ENCODE measurements at regions not wholly inside any gene's neighbourhood (a gene's known extent, or its start where the extent isn't known, plus 50 kb on each side); places are given as distances from the start of the nearest gene placed in this dataset.

DNA sequence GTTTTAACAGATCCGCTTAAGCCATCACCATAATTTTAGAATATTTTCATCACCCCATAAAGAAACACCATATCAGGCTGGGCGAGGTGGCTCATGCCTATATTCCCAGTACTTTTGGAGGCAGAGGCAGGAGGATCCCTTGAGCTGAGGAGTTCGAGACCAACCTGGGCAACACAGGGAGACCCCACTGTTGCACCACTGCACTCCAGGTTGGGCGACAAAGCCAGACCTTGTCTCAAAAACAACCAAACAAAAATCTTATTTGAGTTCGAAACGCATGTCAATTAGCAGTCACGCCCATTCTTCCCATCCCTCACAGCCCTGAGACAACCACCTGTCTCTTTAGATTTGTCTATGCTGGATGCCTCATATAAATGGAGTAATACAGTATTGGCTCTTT is 119.9 kb downstream of the KLF13 start:
- no peaks in the 10 kb centered on the region for H3K27me3 Mint-ChIP-seq
- DNase-seq, result no peak
- H3K36me3 Mint-ChIP-seq (ENCODE audit: low read depth), result no peaks in the 10 kb centered on the region
- no peaks in the 10 kb centered on the region for H3K9me3 Mint-ChIP-seq
- no peak for ATAC-seq
- no peak overlapping the region for H3K4me3 Mint-ChIP-seq
- H3K27ac Mint-ChIP-seq, result no peak overlapping the region
- peaks cover 41% of the 10 kb centered on the region for H3K4me1 Mint-ChIP-seq

DNA sequence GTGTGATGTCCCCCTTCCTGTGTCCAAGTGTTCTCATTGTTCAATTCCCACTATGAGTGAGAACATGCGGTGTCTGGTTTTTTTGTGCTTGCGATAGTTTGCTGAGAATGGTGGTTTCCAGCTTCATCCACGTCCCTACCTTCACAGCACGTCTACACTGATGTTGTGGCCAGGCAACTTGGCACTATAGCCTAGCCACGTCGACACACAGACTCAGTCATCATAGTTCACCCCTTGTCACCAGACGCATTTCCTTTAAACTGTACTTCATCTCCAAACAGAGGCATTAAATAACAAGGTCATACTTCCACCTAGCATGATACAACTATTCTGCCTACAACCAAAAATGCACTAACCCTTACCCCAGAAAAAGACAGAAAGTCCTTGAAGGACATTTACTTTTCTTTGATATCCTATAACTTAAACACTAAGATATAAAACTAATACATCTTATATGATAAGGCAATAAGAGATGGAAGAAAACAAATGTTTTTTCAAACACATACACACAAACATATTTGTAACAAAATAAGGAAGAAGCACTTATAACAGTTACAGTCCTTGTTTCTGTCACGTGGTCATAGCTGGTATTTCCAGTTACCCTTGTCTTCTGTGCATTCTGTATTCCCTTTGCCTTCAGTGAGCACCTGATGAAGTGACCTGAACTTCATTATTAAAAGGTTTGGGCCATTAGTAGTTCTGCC is 121.4 kb downstream of the KLF13 start:
- no peak for DNase-seq
- no peak for ATAC-seq
- H3K27ac Mint-ChIP-seq, result no peak overlapping the region
- no peaks in the 10 kb centered on the region for H3K9me3 Mint-ChIP-seq
- no peaks in the 10 kb centered on the region for H3K36me3 Mint-ChIP-seq (ENCODE audit: low read depth)
- H3K4me3 Mint-ChIP-seq, result no peak overlapping the region
- H3K27me3 Mint-ChIP-seq, result no peaks in the 10 kb centered on the region
- peaks cover 25% of the 10 kb centered on the region for H3K4me1 Mint-ChIP-seq

DNA sequence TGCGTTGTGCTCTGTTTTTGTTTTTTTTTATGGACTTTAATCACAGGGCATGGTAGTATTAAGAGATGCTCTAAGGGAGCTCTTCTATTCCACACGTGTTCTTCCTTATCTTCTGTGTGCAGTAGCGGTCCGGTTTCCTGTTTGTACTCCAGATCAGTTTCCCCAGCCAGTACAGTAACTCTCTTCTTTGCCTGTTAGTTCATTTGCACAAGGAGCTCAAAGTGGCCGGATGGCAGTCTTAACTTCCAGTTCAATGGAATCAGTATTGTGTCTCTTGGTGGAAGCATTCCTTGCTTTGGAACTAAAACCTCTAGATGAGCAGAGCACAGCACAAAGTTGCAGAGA is 122.0 kb downstream of the KLF13 start:
- DNase-seq (no peak), ATAC-seq (no peak)
- no peak overlapping the region for H3K4me3 Mint-ChIP-seq
- H3K4me1 Mint-ChIP-seq, result peaks cover 21% of the 10 kb centered on the region
- H3K36me3 Mint-ChIP-seq (ENCODE audit: low read depth), result no peaks in the 10 kb centered on the region
- no peak overlapping the region for H3K27ac Mint-ChIP-seq
- no peaks in the 10 kb centered on the region for H3K9me3 Mint-ChIP-seq
- no peaks in the 10 kb centered on the region for H3K27me3 Mint-ChIP-seq

DNA sequence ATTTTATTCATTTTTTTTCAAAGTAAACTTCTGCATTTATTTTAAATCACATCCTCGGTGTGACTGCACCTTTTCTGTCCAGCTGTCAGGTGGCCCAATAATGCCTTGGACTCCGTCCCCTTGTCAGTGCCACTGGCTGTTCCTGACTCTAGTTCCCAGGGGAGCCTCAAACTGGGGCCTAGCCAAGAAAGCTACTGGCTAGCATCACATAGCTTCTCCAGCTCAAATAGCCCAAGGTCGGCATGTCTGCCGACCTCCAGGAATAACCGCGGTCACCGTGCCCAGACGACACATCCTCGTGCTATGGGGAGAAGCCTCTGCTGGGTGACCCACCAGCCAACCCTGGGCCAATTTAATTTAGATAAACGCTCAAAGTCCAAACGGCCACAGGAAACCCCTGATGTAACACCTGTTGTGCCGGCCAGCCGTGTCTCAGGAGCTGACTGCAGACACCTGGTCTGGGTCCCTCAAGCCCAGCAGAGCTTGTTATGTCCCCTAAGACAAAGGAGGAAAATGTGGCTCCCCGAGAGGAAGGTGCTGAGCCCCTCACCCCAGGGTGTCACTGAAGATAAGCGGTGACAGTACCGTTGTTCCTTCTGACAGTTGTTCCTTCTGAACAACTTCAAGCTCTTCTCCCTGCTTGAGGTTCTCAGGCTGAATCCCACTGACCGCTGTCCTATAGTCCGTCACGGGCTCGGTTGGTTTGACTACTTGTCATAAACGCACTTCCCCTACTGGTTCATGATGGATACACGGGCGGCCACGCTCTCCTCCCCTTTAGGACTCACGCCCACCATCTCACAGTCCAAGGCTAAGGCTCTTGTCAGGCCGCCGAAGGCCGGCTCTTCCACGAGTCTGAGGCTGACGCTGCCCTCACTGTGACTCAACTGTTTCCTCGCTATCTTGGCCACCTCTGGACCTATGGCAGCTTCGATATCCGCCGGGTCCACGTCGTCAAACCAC is 126.2 kb downstream of the KLF13 start:
- DNase-seq (no peak), ATAC-seq (no peak)
- no peaks in the 10 kb centered on the region for H3K36me3 Mint-ChIP-seq (ENCODE audit: low read depth)
- peaks cover 17% of the 10 kb centered on the region for H3K4me1 Mint-ChIP-seq
- H3K4me3 Mint-ChIP-seq, result no peak overlapping the region
- H3K27me3 Mint-ChIP-seq, result no peaks in the 10 kb centered on the region
- H3K27ac Mint-ChIP-seq, result no peak overlapping the region
- H3K9me3 Mint-ChIP-seq, result peaks cover 4% of the 10 kb centered on the region

DNA sequence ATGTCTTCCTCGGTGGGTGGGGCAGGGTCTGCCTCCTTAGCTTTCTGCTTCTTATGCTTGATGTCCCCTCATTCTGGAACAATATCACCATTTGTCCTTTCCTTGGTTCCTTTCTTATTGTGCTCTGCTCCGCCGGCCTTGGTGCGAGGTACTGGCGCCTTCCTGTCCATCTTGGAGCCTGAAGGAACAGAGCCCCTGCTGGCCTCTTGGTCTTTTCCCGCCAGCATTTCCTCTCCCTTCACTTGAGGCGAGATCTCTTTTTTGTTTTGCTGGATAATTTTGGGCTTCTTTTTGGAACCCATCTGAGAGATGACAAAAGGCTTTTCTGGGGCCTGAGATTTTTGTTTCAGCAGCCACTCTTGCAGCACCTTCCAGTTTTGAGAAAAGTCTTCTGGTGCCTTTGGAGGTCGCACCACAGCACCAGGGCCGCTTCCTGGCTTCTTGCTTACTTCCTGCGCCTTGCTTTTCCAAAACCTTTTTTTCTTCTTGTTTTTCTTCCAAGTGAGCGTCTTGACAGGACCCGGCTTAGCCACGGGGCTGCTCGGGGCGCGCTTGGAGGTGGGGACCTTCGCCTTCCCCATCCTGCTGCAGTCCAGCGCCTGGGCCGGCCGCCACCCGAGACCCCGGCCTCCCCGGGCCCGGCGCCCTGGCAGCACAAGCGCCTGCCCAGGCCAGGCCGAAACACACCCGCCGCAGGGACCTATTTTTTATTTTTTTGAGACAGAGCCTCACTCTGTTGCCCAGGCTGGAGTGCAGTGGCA is 127.1 kb downstream of the KLF13 start:
- DNase-seq, result no peak
- Mint-ChIP-seq H3K9me3 (peaks cover 4% of the 10 kb centered on the region), H3K27me3 (no peaks in the 10 kb centered on the region), H3K27ac (no peak overlapping the region), H3K4me3 (no peak overlapping the region), H3K4me1 (peaks cover 17% of the 10 kb centered on the region), H3K36me3 (ENCODE audit: low read depth) (no peaks in the 10 kb centered on the region)
- no peak for ATAC-seq

DNA sequence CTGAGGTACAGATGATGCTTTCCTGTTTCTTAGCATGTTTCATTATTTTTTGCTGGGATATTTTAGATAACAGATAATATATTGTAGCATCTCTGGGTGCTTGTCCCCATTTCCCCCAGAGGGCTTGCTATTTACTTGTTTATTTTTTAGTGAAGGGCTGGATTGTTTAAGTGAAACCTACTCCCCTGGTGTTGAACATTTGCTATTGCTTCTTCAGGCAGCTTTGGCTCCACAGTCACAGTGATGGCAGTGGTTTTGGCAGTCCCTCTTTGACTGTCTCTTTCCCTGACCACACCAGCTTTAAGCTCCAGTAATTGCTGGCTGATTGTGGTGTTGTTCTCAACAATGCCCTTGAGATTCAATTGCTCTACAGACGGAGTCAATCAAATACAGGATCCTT is 128.9 kb downstream of the KLF13 start:
- no peaks in the 10 kb centered on the region for H3K36me3 Mint-ChIP-seq (ENCODE audit: low read depth)
- peaks cover 4% of the 10 kb centered on the region for H3K9me3 Mint-ChIP-seq
- no peak overlapping the region for H3K27ac Mint-ChIP-seq
- no peak for DNase-seq
- H3K4me1 Mint-ChIP-seq, result peaks cover 31% of the 10 kb centered on the region
- no peak for ATAC-seq
- no peaks in the 10 kb centered on the region for H3K27me3 Mint-ChIP-seq
- no peak overlapping the region for H3K4me3 Mint-ChIP-seq

DNA sequence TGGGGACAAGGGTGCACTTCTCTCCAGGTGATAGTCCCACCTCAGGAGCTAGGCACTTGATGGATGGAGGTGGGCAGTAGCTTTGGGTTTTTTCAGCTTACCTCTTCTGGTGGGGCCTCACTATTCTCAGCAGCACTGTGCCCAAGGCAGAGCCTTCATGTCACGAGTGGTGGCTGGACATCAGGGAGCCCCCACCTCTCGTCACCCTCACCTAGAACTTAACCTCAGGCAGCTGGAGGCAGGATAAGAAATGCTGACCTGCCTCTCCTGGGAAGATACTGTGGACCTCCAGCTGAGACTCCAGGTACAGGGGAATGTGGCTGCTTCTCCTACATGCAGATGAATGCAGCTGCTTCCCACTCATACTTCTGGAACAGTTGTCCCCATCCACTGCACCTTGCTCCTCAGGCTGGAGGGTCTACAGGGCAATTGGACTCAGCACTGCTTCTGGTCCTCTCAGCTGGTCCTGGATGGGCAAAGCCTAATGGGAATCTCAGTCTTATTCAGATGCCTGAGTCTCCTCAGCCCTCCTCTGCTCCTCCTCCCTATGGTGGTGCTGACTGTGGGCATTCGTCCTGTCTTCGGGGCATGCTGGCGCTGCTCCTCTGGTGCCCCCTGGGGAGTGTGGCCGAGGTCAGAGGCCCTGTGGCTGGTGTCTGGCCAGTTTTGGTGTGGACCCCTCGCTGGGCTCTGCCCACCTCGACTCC is 129.9 kb downstream of the KLF13 start:
- no peaks in the 10 kb centered on the region for H3K27me3 Mint-ChIP-seq
- no peak overlapping the region for H3K27ac Mint-ChIP-seq
- no peak overlapping the region for H3K4me3 Mint-ChIP-seq
- peaks cover 4% of the 10 kb centered on the region for H3K9me3 Mint-ChIP-seq
- H3K4me1 Mint-ChIP-seq, result peaks cover 36% of the 10 kb centered on the region
- no peak for ATAC-seq
- DNase-seq, result no peak
- no peaks in the 10 kb centered on the region for H3K36me3 Mint-ChIP-seq (ENCODE audit: low read depth)

DNA sequence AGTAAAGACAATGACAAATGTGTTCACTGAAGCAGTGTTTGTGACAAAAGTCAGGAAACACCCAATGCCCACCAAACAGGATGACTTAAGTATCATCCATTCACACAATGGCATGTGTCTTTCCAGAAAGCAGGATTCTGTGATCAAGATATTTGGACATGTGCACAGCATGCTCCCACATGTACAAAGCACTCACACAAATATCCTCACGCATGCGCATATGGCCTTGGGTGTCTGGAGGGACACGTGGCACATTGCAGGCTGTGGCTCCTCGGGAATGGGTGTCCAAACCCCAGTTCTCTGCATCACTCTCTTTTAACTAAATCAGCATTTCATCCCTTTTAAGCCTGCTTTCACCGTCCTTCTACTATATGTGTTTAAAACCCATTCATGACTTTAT is 130.5 kb downstream of the KLF13 start:
- no peak for DNase-seq
- Mint-ChIP-seq H3K9me3 (peaks cover 4% of the 10 kb centered on the region), H3K27ac (no peak overlapping the region), H3K27me3 (no peaks in the 10 kb centered on the region), H3K4me3 (no peak overlapping the region), H3K4me1 (peaks cover 36% of the 10 kb centered on the region), H3K36me3 (ENCODE audit: low read depth) (no peaks in the 10 kb centered on the region)
- no peak for ATAC-seq

DNA sequence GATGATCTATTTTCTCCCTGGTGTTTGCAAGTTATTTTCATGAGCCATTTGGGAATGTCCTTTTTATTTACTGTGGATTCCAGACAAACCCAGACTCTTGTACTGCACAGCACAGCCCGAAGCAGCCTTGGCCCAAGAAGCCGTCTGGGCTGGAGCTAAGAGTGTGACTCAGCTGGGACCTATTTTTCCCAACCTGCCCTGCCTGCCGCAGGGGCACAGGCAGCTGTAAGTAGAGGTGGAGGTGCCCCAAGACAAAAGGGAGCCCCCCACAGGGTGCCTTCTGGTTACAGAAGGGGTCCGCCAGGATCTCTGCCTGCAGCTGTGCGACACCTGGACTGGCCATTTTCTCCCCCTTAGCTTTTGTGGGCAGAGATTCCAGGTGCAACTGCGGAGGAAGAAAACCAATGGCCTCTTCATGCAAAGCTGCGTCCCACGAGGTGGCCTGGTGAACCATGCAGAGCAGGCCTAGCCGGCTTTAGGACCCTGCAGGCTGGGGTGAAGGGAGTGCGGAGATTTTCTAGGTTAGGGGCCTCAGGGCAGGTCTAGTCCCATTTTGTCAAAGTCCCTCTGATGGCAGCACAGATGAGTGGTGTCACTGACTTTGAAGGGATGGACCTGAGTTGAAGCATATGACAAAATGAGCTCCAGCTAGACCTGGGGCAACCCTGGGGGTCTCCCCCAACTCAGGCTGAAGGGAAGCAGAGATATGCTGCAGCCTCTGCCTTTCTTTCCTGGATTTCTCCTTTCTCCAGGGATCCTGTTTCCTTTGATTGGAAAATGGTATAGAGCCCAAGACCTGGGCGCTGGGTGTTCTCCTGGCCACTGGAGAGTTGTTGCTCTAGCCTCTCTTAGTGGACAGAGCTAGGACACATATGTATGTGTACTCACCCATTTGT is 131.2 kb downstream of the KLF13 start:
- no peak overlapping the region for H3K27ac Mint-ChIP-seq
- peaks cover 36% of the 10 kb centered on the region for H3K4me1 Mint-ChIP-seq
- no peaks in the 10 kb centered on the region for H3K36me3 Mint-ChIP-seq (ENCODE audit: low read depth)
- H3K9me3 Mint-ChIP-seq, result peaks cover 4% of the 10 kb centered on the region
- H3K27me3 Mint-ChIP-seq, result no peaks in the 10 kb centered on the region
- no peak overlapping the region for H3K4me3 Mint-ChIP-seq
- ATAC-seq, result no peak
- DNase-seq, result no peak

DNA sequence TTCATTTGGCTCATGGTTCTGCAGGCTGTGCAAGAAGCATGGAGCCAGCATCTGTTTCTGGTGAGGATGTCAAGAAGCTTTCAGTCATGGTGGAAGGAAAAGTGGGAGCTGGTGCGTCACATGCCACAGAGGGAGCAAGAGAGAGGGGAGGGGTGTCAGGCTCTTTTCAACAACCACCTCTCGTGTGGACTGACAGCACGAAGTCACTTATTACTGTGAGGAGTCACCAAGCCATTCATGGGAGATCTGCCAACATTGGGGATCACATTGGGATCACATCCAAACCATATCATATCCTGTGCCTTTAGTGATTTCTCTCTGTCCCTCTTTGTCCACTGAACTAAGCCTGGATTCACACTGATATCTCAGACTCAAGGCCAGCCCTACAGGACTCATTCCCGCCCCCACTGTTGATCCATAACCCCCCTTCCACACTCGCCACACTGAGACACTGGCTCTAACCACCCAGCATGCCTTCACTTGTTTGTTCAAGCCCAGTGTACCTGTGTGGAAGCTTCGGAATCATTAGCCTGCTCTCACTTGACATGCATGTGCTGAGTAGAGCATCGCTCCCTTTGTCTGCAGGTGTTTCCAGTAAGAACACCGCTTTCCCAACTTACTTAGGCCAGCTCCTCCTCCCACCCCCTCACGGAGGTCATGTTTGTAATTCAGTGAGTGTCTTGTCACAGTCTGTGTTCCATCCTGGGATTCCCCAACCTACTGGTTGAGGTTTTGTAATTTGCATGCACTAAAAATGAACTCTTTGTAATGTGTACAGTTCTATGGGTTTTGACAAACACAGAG is 132.2 kb downstream of the KLF13 start:
- peaks cover 4% of the 10 kb centered on the region for H3K9me3 Mint-ChIP-seq
- H3K4me1 Mint-ChIP-seq, result peaks cover 36% of the 10 kb centered on the region
- no peaks in the 10 kb centered on the region for H3K27me3 Mint-ChIP-seq
- ATAC-seq (peak; percentile 98), DNase-seq (peak; percentile 57)
- H3K27ac Mint-ChIP-seq, result peak overlapping the region; percentile 78
- no peaks in the 10 kb centered on the region for H3K36me3 Mint-ChIP-seq (ENCODE audit: low read depth)
- peak overlapping the region; percentile 25 for H3K4me3 Mint-ChIP-seq

DNA sequence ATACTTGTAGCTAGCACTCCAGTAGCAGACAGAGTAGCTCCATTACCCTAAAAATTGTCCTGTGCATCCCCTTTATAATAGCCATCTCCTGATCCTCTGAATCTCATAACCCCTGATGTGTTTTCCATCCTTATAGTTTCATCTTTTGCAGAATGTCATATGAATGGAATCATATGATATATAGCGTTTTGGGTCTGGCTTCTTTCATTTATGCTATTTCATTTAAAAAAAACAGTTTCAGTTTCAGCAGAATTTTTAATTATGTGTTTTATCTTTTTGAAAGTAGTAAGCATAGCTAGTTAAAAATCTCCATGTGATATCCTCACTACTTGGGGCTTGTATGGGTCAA is 132.7 kb downstream of the KLF13 start:
- H3K27me3 Mint-ChIP-seq, result no peaks in the 10 kb centered on the region
- ATAC-seq (no peak), DNase-seq (no peak)
- H3K27ac Mint-ChIP-seq, result peak overlapping the region; percentile 78
- H3K9me3 Mint-ChIP-seq, result peaks cover 4% of the 10 kb centered on the region
- H3K4me1 Mint-ChIP-seq, result peaks cover 36% of the 10 kb centered on the region
- no peaks in the 10 kb centered on the region for H3K36me3 Mint-ChIP-seq (ENCODE audit: low read depth)
- H3K4me3 Mint-ChIP-seq, result peak overlapping the region; percentile 25

DNA sequence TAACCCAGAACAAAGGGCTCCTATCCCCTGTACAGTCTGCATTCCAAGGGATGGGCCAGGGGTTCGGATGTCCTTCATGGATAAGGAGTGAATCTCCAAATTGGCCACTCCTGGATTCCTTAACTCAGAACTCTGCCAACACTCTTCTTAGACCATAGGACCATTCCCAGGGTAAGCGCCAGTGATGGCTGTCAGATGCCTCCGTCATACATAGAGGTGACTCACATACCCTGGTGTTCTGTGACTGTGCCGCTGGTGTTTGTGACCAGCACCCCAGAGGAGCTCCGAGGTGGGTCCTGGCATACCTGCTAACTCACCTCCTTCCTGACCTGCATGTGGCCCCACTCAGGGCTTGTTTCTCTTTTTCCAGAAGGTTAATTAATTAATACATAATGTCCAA is 134.7 kb downstream of the KLF13 start:
- H3K36me3 Mint-ChIP-seq (ENCODE audit: low read depth), result no peaks in the 10 kb centered on the region
- H3K4me3 Mint-ChIP-seq, result no peak overlapping the region
- H3K27me3 Mint-ChIP-seq, result no peaks in the 10 kb centered on the region
- H3K4me1 Mint-ChIP-seq, result peaks cover 26% of the 10 kb centered on the region
- DNase-seq (no peak), ATAC-seq (no peak)
- H3K27ac Mint-ChIP-seq, result no peak overlapping the region
- H3K9me3 Mint-ChIP-seq, result no peaks in the 10 kb centered on the region

DNA sequence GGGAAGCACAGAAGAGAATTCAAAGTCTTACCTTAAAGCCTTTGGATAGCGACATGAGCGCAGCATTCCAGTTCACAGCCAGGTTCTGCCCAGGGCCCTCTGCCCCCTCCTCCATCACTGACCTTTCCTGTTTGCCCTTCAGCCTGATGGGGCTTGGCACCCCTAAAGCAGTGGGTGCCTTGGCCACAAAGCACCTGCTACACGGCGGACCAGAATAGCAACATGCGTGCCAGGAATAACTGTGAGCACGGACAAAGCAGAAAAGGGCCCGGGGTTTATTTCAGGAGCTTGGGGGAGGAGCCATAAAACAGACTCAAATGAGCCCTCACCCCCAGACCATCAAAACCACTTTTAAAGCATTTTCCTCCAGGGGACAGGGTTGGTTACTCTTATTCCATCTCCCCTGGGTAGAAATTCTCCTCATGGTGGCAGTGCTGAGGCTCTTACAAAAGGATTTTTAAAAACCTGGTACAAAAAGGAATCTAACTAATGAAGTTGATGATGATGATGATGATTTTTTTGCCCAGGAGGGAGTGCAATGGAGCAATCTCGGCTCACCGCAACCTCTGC is 135.4 kb downstream of the KLF13 start:
- no peaks in the 10 kb centered on the region for H3K36me3 Mint-ChIP-seq (ENCODE audit: low read depth)

More for the DNA sequence above, 135.4 kb downstream of the KLF13 start:
- DNase-seq (no peak), ATAC-seq (no peak)
- no peak overlapping the region for H3K27ac Mint-ChIP-seq
- no peaks in the 10 kb centered on the region for H3K27me3 Mint-ChIP-seq
- no peaks in the 10 kb centered on the region for H3K9me3 Mint-ChIP-seq
- H3K4me1 Mint-ChIP-seq, result peaks cover 26% of the 10 kb centered on the region
- H3K4me3 Mint-ChIP-seq, result no peak overlapping the region

All from activated naive CD8-positive, alpha-beta T cell treated with anti-CD3 and anti-CD28 coated beads, Interleukin-2, amount 50 U/mL, for 24 hours (primary cell).